ENCODE measurements at regions not wholly inside any gene's neighbourhood (a gene's known extent, or its start where the extent isn't known, plus 50 kb on each side); places are given as distances from the start of the nearest gene placed in this dataset.

GRCh38 chr1:193634470-193634869 is 448.1 kb upstream of the B3GALT2 start:
- no peak for TF ChIP-seq CTCF (IDR thresholded peaks at IDR 0.05)
- no peak for TF ChIP-seq EZH2 (IDR thresholded peaks at IDR 0.05)

Measured in neural progenitor cell (in vitro differentiated cells).